WTC11 (cell line): ENCODE measurements at regions not wholly inside any gene's neighbourhood (a gene's known extent, or its start where the extent isn't known, plus 50 kb on each side); places are given as distances from the start of the nearest gene placed in this dataset.

ENCODE experiments used
- ATAC-seq: fragments of 200-7000 bp; cut with Tn5 transposase; 2 replicates; pipeline ENCODE4 v1.10.0; 2021; ENCODE audit warnings: mild to moderate bottlenecking, moderate library complexity
- CTCF ChIA-PET: fragments of 300-600 bp; sonication (Branson Sonifier 250); formaldehyde crosslinking; loops from one replicate; lab custom pipeline; 2021; ENCODE audit warnings: antibody characterized with exemption; lab: Charles Lee
- POLR2A ChIA-PET: fragments of 350-600 bp; sonication (Branson Sonifier 250); formaldehyde crosslinking; loops from one replicate; lab custom pipeline; 2021; ENCODE audit warnings: antibody characterized with exemption; lab: Charles Lee
- DNase-seq: peaks from one replicate; pipeline ENCODE4 v3.0.0; 2021; ENCODE audit warnings: low spot score
- H3K27ac Mint-ChIP-seq: 2 replicates; pipeline ENCODE4 v1.8.0; 2021; ENCODE audit warnings: mixed read lengths
- H3K27me3 Mint-ChIP-seq: 2 replicates; pipeline ENCODE4 v1.8.0; 2021; ENCODE audit warnings: low read depth, mild to moderate bottlenecking, moderate library complexity, mixed read lengths
- H3K36me3 Mint-ChIP-seq: 2 replicates; pipeline ENCODE4 v1.8.0; 2021; ENCODE audit warnings: mixed read lengths
- H3K4me1 Mint-ChIP-seq: 2 replicates; pipeline ENCODE4 v1.8.0; 2022; ENCODE audit warnings: mixed read lengths
- H3K4me3 Mint-ChIP-seq: 2 replicates; pipeline ENCODE4 v1.8.0; 2021; ENCODE audit warnings: mild to moderate bottlenecking, moderate library complexity, mixed read lengths
- H3K9me3 Mint-ChIP-seq: 2 replicates; pipeline ENCODE4 v1.8.0; 2021; ENCODE audit warnings: mixed read lengths
- CBFB ChIP-seq: sonication (generic); formaldehyde crosslinking; IDR thresholded peaks from 2 replicates; pipeline ENCODE4 v1.8.1; 2022; ENCODE audit warnings: mild to moderate bottlenecking, low read depth, missing genetic modification reagents
- ETV6 ChIP-seq: sonication (generic); formaldehyde crosslinking; IDR thresholded peaks from 2 replicates; pipeline ENCODE4 v1.8.1; 2022; ENCODE audit warnings: mild to moderate bottlenecking, missing genetic modification reagents
- FOXJ3 ChIP-seq: sonication (generic); formaldehyde crosslinking; IDR thresholded peaks from 2 replicates; pipeline ENCODE4 v1.9.0; 2021; ENCODE audit warnings: missing genetic modification reagents, mild to moderate bottlenecking, borderline replicate concordance
- GRHL2 ChIP-seq: fragments of 250-450 bp; sonication (Bioruptor Pico); IDR thresholded peaks from 2 replicates; pipeline ENCODE4 v1.8.0; 2022; ENCODE audit warnings: mild to moderate bottlenecking, moderate library complexity; ENCODE audit not compliant: insufficient replicate concordance, severe bottlenecking
- JUN ChIP-seq: sonication (generic); formaldehyde crosslinking; IDR thresholded peaks from 2 replicates; pipeline ENCODE4 v1.8.0; 2023; ENCODE audit warnings: mild to moderate bottlenecking, missing genetic modification reagents
- NFATC4 ChIP-seq: fragments of 250-450 bp; sonication (Bioruptor Pico); IDR thresholded peaks from 2 replicates; pipeline ENCODE4 v1.9.0; 2021; ENCODE audit warnings: mild to moderate bottlenecking
- TP53 ChIP-seq: sonication (generic); formaldehyde crosslinking; IDR thresholded peaks from 2 replicates; pipeline ENCODE4 v1.8.1; 2023; ENCODE audit warnings: mild to moderate bottlenecking, missing genetic modification reagents
- TF ChIP-seq, protein P1 (sequence below): sonication (generic); formaldehyde crosslinking; IDR thresholded peaks from 2 replicates; pipeline ENCODE4 v1.8.0; 2022; ENCODE audit warnings: mild to moderate bottlenecking, missing genetic modification reagents
- TF ChIP-seq, protein P2 (sequence below): sonication (generic); formaldehyde crosslinking; IDR thresholded peaks from 2 replicates; pipeline ENCODE4 v1.8.0; 2023; ENCODE audit warnings: missing genetic modification reagents, mild to moderate bottlenecking, borderline replicate concordance
- TF ChIP-seq, protein P3 (sequence below): sonication (generic); formaldehyde crosslinking; IDR thresholded peaks from 2 replicates; pipeline ENCODE4 v1.8.0; 2022; ENCODE audit warnings: mild to moderate bottlenecking, missing genetic modification reagents
- TF ChIP-seq, protein P4 (sequence below): sonication (generic); formaldehyde crosslinking; conservative IDR thresholded peaks from 2 replicates; pipeline ENCODE4 v1.8.1; 2022; ENCODE audit warnings: mild to moderate bottlenecking, missing genetic modification reagents
- TF ChIP-seq, protein P5 (sequence below): sonication (generic); formaldehyde crosslinking; IDR thresholded peaks from 2 replicates; pipeline ENCODE4 v1.8.1; 2023; ENCODE audit warnings: mild to moderate bottlenecking, moderate library complexity, missing genetic modification reagents
- TF ChIP-seq, protein P6 (sequence below): sonication (generic); formaldehyde crosslinking; IDR thresholded peaks from 2 replicates; pipeline ENCODE4 v1.8.0; 2022; ENCODE audit warnings: mild to moderate bottlenecking, missing genetic modification reagents

DNA sequence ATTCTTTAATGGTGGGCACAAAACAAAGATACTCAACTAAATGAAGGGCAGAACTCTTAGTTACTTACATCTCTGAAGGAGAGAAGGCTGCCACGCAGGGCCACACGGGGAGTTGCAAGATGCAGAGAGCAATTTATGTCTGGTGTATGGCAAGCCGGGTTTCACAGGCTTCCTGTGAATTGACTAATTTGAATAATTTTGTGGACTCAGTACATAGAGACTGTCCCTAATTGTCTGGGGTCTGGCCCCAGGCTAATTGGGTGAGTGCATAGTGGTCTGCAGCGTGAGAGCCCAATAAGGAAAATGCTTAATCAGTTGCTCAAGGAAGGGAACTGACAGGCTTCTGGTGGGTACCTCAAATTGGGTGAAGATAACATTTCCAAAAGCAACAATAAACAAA is 205.7 kb downstream of the OTOR start:
- Mint-ChIP-seq H3K4me3 (no peak overlapping the region), H3K27me3 (no peaks in the 10 kb centered on the region), H3K4me1 (peaks cover 37% of the 10 kb centered on the region), H3K9me3 (peaks cover 35% of the 10 kb centered on the region), H3K27ac (peak overlapping the region; percentile 72; the same call in 1 of the 2 replicates), H3K36me3 (peaks cover 14% of the 10 kb centered on the region)
- ChIA-PET POLR2A (no interaction called here), CTCF (no interaction called here)
- TF ChIP-seq GRHL2 (CRISPR knock-in tag) = no peak
- no peak for DNase-seq
- ATAC-seq = peak; percentile 70

DNA sequence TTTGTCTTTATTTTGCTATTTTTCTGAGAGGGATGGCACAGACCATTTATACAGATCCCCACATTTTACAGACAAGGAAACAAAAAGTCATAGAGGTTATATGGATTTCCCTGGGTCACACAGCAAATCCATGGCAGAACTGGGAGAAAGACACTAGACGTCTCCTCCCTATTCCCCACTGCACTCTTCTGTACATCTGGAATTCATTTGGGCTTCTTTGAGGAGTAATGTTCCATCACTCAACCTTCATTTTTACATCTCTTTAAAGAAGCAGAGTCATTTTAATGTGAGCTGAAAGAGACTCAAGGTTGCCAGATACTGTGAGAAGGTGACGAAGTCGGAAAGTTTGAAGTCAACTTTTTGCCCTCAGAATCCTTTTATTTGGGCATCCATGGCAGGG is 207.3 kb downstream of the OTOR start:
- TF ChIP-seq, protein P1, sequence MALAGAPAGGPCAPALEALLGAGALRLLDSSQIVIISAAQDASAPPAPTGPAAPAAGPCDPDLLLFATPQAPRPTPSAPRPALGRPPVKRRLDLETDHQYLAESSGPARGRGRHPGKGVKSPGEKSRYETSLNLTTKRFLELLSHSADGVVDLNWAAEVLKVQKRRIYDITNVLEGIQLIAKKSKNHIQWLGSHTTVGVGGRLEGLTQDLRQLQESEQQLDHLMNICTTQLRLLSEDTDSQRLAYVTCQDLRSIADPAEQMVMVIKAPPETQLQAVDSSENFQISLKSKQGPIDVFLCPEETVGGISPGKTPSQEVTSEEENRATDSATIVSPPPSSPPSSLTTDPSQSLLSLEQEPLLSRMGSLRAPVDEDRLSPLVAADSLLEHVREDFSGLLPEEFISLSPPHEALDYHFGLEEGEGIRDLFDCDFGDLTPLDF (CRISPR knock-in tag) = no peak
- no peak for TF ChIP-seq ETV6 (CRISPR knock-in tag)
- TF ChIP-seq CBFB = no peak
- TF ChIP-seq, protein P2, sequence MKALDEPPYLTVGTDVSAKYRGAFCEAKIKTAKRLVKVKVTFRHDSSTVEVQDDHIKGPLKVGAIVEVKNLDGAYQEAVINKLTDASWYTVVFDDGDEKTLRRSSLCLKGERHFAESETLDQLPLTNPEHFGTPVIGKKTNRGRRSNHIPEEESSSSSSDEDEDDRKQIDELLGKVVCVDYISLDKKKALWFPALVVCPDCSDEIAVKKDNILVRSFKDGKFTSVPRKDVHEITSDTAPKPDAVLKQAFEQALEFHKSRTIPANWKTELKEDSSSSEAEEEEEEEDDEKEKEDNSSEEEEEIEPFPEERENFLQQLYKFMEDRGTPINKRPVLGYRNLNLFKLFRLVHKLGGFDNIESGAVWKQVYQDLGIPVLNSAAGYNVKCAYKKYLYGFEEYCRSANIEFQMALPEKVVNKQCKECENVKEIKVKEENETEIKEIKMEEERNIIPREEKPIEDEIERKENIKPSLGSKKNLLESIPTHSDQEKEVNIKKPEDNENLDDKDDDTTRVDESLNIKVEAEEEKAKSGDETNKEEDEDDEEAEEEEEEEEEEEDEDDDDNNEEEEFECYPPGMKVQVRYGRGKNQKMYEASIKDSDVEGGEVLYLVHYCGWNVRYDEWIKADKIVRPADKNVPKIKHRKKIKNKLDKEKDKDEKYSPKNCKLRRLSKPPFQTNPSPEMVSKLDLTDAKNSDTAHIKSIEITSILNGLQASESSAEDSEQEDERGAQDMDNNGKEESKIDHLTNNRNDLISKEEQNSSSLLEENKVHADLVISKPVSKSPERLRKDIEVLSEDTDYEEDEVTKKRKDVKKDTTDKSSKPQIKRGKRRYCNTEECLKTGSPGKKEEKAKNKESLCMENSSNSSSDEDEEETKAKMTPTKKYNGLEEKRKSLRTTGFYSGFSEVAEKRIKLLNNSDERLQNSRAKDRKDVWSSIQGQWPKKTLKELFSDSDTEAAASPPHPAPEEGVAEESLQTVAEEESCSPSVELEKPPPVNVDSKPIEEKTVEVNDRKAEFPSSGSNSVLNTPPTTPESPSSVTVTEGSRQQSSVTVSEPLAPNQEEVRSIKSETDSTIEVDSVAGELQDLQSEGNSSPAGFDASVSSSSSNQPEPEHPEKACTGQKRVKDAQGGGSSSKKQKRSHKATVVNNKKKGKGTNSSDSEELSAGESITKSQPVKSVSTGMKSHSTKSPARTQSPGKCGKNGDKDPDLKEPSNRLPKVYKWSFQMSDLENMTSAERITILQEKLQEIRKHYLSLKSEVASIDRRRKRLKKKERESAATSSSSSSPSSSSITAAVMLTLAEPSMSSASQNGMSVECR (CRISPR knock-in tag) = no peak
- TF ChIP-seq, protein P3, sequence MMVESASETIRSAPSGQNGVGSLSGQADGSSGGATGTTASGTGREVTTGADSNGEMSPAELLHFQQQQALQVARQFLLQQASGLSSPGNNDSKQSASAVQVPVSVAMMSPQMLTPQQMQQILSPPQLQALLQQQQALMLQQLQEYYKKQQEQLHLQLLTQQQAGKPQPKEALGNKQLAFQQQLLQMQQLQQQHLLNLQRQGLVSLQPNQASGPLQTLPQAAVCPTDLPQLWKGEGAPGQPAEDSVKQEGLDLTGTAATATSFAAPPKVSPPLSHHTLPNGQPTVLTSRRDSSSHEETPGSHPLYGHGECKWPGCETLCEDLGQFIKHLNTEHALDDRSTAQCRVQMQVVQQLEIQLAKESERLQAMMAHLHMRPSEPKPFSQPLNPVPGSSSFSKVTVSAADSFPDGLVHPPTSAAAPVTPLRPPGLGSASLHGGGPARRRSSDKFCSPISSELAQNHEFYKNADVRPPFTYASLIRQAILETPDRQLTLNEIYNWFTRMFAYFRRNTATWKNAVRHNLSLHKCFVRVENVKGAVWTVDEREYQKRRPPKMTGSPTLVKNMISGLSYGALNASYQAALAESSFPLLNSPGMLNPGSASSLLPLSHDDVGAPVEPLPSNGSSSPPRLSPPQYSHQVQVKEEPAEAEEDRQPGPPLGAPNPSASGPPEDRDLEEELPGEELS (CRISPR knock-in tag) = no peak
- no peak for TF ChIP-seq NFATC4 (CRISPR knock-in tag)
- TF ChIP-seq, protein P4, sequence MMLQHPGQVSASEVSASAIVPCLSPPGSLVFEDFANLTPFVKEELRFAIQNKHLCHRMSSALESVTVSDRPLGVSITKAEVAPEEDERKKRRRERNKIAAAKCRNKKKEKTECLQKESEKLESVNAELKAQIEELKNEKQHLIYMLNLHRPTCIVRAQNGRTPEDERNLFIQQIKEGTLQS (CRISPR knock-in tag) = no peak
- TF ChIP-seq TP53 (CRISPR knock-in tag) = no peak
- TF ChIP-seq, protein P5, sequence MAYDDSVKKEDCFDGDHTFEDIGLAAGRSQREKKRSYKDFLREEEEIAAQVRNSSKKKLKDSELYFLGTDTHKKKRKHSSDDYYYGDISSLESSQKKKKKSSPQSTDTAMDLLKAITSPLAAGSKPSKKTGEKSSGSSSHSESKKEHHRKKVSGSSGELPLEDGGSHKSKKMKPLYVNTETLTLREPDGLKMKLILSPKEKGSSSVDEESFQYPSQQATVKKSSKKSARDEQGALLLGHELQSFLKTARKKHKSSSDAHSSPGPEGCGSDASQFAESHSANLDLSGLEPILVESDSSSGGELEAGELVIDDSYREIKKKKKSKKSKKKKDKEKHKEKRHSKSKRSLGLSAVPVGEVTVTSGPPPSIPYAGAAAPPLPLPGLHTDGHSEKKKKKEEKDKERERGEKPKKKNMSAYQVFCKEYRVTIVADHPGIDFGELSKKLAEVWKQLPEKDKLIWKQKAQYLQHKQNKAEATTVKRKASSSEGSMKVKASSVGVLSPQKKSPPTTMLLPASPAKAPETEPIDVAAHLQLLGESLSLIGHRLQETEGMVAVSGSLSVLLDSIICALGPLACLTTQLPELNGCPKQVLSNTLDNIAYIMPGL (CRISPR knock-in tag) = no peak
- no peak for TF ChIP-seq JUN (CRISPR knock-in tag)
- TF ChIP-seq, protein P6, sequence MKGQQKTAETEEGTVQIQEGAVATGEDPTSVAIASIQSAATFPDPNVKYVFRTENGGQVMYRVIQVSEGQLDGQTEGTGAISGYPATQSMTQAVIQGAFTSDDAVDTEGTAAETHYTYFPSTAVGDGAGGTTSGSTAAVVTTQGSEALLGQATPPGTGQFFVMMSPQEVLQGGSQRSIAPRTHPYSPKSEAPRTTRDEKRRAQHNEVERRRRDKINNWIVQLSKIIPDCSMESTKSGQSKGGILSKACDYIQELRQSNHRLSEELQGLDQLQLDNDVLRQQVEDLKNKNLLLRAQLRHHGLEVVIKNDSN (CRISPR knock-in tag) = no peak
- no peak for TF ChIP-seq FOXJ3 (CRISPR knock-in tag)
- H3K27ac Mint-ChIP-seq = peak overlapping the region; percentile 55; the same call in 1 of the 2 replicates
- H3K36me3 Mint-ChIP-seq = peaks cover 16% of the 10 kb centered on the region
- peaks cover 37% of the 10 kb centered on the region for H3K4me1 Mint-ChIP-seq
- no peaks in the 10 kb centered on the region for H3K27me3 Mint-ChIP-seq
- no peak overlapping the region for H3K4me3 Mint-ChIP-seq
- POLR2A ChIA-PET = no interaction called here
- H3K9me3 Mint-ChIP-seq = peaks cover 35% of the 10 kb centered on the region
- no peak for DNase-seq
- CTCF ChIA-PET = no interaction called here
- ATAC-seq = no peak
